ENCODE measurements at regions not wholly inside any gene's neighbourhood (a gene's known extent, or its start where the extent isn't known, plus 50 kb on each side); places are given as distances from the start of the nearest gene placed in this dataset.
"Not testable (repeated sequence)": the region's sequence is repeated elsewhere in the genome, so short reads cannot be mapped to it uniquely, and the experiment has no call there.

- H3K36me3 Mint-ChIP-seq = no peaks in the 10 kb centered on the region
These were observed 553.8 kb upstream of the SGO1 start for GRCh38 chr3:20739814-20740213.

GRCh38 chr3:20736287-20736852 is 550.4 kb upstream of the SGO1 start:
- no peak for TF ChIP-seq CTCF (conservative IDR thresholded peaks at IDR 0.05)
- no peaks in the 10 kb centered on the region for H3K27me3 Mint-ChIP-seq
- H3K4me1 Mint-ChIP-seq (ENCODE audit: unreplicated experiment) = peaks cover 10% of the 10 kb centered on the region
- DNase-seq (ENCODE audit: extremely low spot score, unreplicated experiment) = no peak
- H3K9me3 Mint-ChIP-seq = no peaks in the 10 kb centered on the region
- H3K4me3 Mint-ChIP-seq = no peak overlapping the region
- H3K27ac Mint-ChIP-seq = no peak overlapping the region
- H3K36me3 Mint-ChIP-seq = no peaks in the 10 kb centered on the region

More at GRCh38 chr3:20739814-20740213, 553.8 kb upstream of the SGO1 start:
- no peak for DNase-seq (ENCODE audit: extremely low spot score, unreplicated experiment)
- Mint-ChIP-seq H3K9me3 (no peaks in the 10 kb centered on the region), H3K4me1 (ENCODE audit: unreplicated experiment) (peaks cover 22% of the 10 kb centered on the region), H3K27ac (no peak overlapping the region), H3K4me3 (no peak overlapping the region), H3K27me3 (no peaks in the 10 kb centered on the region)
- no peak for TF ChIP-seq CTCF (conservative IDR thresholded peaks at IDR 0.05)

GRCh38 chr3:20729185-20729584 is 543.2 kb upstream of the SGO1 start:
- H3K27me3 Mint-ChIP-seq = no peaks in the 10 kb centered on the region
- no peak overlapping the region for H3K27ac Mint-ChIP-seq
- TF ChIP-seq CTCF (conservative IDR thresholded peaks at IDR 0.05) = no peak
- H3K9me3 Mint-ChIP-seq = no peaks in the 10 kb centered on the region
- no peaks in the 10 kb centered on the region for H3K4me1 Mint-ChIP-seq (ENCODE audit: unreplicated experiment)
- DNase-seq (ENCODE audit: extremely low spot score, unreplicated experiment) = no peak
- H3K4me3 Mint-ChIP-seq = no peak overlapping the region
- H3K36me3 Mint-ChIP-seq = no peaks in the 10 kb centered on the region

GRCh38 chr3:20726786-20727185 is 540.8 kb upstream of the SGO1 start:
- H3K4me3 Mint-ChIP-seq = no peak overlapping the region
- no peaks in the 10 kb centered on the region for H3K27me3 Mint-ChIP-seq
- no peak for DNase-seq (ENCODE audit: extremely low spot score, unreplicated experiment)
- TF ChIP-seq CTCF (conservative IDR thresholded peaks at IDR 0.05) = no peak
- H3K27ac Mint-ChIP-seq = no peak overlapping the region
- H3K4me1 Mint-ChIP-seq (ENCODE audit: unreplicated experiment) = no peaks in the 10 kb centered on the region
- H3K9me3 Mint-ChIP-seq = no peaks in the 10 kb centered on the region
- H3K36me3 Mint-ChIP-seq = no peaks in the 10 kb centered on the region

DNA sequence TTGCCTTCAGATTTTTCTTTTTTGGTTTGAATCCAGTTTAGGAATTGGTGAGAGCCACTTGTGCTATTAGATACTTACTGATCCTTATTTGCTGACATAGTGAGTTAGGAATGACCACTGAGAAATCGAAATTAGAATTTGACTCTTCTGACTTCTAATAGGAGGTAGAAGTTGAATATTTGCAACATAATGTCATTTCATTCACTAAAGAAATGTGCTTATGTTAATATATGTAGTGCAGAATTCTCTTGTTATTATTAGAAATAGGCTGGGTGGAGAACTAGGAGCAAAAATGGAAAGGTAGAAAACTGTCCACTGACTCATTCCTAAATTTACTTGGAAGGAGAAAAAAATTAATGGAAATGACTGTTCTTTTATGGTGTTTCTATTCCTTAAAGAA is 538.2 kb upstream of the SGO1 start:
- no peaks in the 10 kb centered on the region for H3K4me1 Mint-ChIP-seq (ENCODE audit: unreplicated experiment)
- H3K9me3 Mint-ChIP-seq = no peaks in the 10 kb centered on the region
- no peaks in the 10 kb centered on the region for H3K27me3 Mint-ChIP-seq
- no peak for DNase-seq (ENCODE audit: extremely low spot score, unreplicated experiment)
- H3K36me3 Mint-ChIP-seq = no peaks in the 10 kb centered on the region
- H3K27ac Mint-ChIP-seq = no peak overlapping the region
- no peak overlapping the region for H3K4me3 Mint-ChIP-seq
- TF ChIP-seq CTCF (conservative IDR thresholded peaks at IDR 0.05) = no peak

DNA sequence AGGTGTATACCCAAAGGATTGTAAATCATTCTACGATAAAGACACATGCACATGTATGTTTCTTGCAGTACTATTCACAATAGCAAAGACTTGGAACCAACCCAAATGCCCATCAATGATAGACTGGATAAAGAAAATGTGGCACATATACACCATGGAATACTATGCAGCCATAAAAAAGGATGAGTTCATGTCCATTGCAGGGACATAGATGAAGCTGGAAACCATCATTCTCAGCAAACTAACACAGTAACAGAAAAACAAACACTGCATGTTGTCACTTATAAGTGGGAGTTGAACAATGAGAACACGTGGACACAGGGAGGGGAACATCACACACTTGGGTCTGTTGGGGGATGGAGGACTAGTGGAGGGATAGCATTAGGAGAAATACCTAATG is 530.4 kb upstream of the SGO1 start:
- not testable (repeated sequence) for DNase-seq (ENCODE audit: extremely low spot score, unreplicated experiment); H3K36me3 Mint-ChIP-seq; H3K4me1 Mint-ChIP-seq (ENCODE audit: unreplicated experiment); H3K4me3 Mint-ChIP-seq; H3K27me3 Mint-ChIP-seq; H3K27ac Mint-ChIP-seq; H3K9me3 Mint-ChIP-seq
